ENCODE measurements at regions not wholly inside any gene's neighbourhood (a gene's known extent, or its start where the extent isn't known, plus 50 kb on each side); places are given as distances from the start of the nearest gene placed in this dataset.

DNA sequence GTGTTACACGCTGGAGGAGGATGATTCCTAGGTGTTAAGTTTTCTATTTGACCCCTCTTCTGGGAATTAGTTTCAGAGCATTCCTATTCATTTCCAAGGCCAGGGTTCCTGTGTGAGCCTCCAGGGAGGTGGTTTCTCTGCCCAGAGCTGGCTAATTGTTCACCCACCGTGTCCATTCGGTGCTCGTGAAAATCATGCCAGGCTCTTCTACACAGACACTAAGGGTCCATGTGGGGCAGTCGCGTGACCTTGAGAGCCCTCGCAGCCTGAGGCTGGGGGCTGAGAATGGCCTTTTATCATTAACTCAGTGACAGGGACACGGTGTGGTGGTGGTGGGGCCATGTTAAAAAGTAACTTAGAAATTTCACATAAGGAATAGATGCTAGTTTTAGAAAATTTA lies 83.7 kb downstream of the EMX2 start (continued):
- no peak for TF ChIP-seq SMC3 (IDR thresholded peaks at IDR 0.05; ENCODE audit: borderline replicate concordance, low read length)
- TF ChIP-seq, protein P1, sequence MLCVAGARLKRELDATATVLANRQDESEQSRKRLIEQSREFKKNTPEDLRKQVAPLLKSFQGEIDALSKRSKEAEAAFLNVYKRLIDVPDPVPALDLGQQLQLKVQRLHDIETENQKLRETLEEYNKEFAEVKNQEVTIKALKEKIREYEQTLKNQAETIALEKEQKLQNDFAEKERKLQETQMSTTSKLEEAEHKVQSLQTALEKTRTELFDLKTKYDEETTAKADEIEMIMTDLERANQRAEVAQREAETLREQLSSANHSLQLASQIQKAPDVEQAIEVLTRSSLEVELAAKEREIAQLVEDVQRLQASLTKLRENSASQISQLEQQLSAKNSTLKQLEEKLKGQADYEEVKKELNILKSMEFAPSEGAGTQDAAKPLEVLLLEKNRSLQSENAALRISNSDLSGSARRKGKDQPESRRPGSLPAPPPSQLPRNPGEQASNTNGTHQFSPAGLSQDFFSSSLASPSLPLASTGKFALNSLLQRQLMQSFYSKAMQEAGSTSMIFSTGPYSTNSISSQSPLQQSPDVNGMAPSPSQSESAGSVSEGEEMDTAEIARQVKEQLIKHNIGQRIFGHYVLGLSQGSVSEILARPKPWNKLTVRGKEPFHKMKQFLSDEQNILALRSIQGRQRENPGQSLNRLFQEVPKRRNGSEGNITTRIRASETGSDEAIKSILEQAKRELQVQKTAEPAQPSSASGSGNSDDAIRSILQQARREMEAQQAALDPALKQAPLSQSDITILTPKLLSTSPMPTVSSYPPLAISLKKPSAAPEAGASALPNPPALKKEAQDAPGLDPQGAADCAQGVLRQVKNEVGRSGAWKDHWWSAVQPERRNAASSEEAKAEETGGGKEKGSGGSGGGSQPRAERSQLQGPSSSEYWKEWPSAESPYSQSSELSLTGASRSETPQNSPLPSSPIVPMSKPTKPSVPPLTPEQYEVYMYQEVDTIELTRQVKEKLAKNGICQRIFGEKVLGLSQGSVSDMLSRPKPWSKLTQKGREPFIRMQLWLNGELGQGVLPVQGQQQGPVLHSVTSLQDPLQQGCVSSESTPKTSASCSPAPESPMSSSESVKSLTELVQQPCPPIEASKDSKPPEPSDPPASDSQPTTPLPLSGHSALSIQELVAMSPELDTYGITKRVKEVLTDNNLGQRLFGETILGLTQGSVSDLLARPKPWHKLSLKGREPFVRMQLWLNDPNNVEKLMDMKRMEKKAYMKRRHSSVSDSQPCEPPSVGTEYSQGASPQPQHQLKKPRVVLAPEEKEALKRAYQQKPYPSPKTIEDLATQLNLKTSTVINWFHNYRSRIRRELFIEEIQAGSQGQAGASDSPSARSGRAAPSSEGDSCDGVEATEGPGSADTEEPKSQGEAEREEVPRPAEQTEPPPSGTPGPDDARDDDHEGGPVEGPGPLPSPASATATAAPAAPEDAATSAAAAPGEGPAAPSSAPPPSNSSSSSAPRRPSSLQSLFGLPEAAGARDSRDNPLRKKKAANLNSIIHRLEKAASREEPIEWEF (IDR thresholded peaks at IDR 0.05; ENCODE audit: insufficient replicate concordance, low read depth, low read length): no peak

DNA sequence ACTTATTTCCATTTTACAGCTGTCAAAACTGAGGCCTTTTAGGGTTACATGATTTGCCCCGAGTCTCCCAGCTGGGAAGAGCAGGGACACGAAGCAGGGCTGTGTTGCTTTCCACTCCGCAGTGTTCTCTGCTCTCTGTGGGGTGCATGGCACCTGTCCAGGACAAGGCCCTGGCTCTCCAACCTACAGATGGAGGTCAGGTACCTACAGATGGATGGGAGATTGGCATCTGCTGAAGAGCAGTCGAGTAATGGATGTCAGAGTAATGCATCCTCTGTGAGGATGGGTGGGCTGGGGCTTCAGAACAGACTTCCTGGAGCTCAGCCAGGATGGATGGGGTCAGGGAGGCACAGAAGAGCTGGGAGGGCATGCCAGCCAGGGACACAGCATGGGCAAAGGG lies 85.0 kb downstream of the EMX2 start:
- SMC1A ChIA-PET (ENCODE audit: uncharacterized antibody, unreplicated experiment): interaction anchor here (1.1 to 4.7 kb wide), 5 partner anchors 9 to 89 kb away, joined by 3 to 44 read pairs (median 4); no protein-coding TSS in a partner anchor
- H3K36me3 ChIP-seq (ENCODE audit: control insufficient read depth in 2 of 2, insufficient read depth in 2 of 2, low read length in 1 of 2): no peaks in the 10 kb centered on the region
- no peak overlapping the region for H2AFZ ChIP-seq (ENCODE audit: control insufficient read depth, low read depth, low read length)
- intact Hi-C loops (cut with micrococcal nuclease; ENCODE audit: unreplicated experiment) (no loop called here), in situ Hi-C loops (cut with MboI) (no loop called here)
- CTCF ChIA-PET: interaction anchor here (1.0 to 2.0 kb wide), 6 partner anchors 9 to 479 kb away, joined by 3 to 6 read pairs (median 4); no protein-coding TSS in a partner anchor
- no peaks in the 10 kb centered on the region for H4K20me1 ChIP-seq (ENCODE audit: control insufficient read depth, insufficient read depth)
- BruUV-seq (replicated peaks): no TSS peak
- POLR2A ChIA-PET: no interaction called here
- H3K4me1 ChIP-seq (ENCODE audit: control insufficient read depth, insufficient read depth, low read length): no peaks in the 10 kb centered on the region
- WGBS (ENCODE audit: insufficient coverage, insufficient replicate concordance, low lambda C conversion rate, missing lambda C conversion rate): 21% methylated on average over 4 of the region's 4 CpGs
- H3K4me2 ChIP-seq (ENCODE audit: control insufficient read depth, insufficient read depth): no peak overlapping the region
- FAIRE-seq (no peak), DNase-seq (ENCODE audit: low read depth, low spot score) (no peak), ATAC-seq (no peak)
- H3K79me2 ChIP-seq (ENCODE audit: control insufficient read depth, insufficient read depth, low read length): no peaks in the 10 kb centered on the region
- no peaks in the 10 kb centered on the region for H3K27me3 ChIP-seq (replicated peaks in 1 of 2; ENCODE audit: control insufficient read depth in 2 of 2, insufficient read depth in 2 of 2, low read length in 1 of 2)
- no peak overlapping the region for H3K27ac ChIP-seq (ENCODE audit: control insufficient read depth, insufficient read depth)
- H3K9me3 ChIP-seq (replicated peaks; ENCODE audit: control insufficient read depth, insufficient read depth, low read length): no peaks in the 10 kb centered on the region; the same call in 1 of the 3 replicates
- no peak overlapping the region for H3K4me3 ChIP-seq
- RAD21 ChIA-PET (ENCODE audit: unreplicated experiment): interaction anchor here (1.0 kb wide), 1 partner anchor 26 kb away, joined by 3 read pairs; no protein-coding TSS in a partner anchor
- no peak overlapping the region for H3K9ac ChIP-seq (ENCODE audit: control insufficient read depth, insufficient read depth, low read length)
- TF ChIP-seq, protein P2, sequence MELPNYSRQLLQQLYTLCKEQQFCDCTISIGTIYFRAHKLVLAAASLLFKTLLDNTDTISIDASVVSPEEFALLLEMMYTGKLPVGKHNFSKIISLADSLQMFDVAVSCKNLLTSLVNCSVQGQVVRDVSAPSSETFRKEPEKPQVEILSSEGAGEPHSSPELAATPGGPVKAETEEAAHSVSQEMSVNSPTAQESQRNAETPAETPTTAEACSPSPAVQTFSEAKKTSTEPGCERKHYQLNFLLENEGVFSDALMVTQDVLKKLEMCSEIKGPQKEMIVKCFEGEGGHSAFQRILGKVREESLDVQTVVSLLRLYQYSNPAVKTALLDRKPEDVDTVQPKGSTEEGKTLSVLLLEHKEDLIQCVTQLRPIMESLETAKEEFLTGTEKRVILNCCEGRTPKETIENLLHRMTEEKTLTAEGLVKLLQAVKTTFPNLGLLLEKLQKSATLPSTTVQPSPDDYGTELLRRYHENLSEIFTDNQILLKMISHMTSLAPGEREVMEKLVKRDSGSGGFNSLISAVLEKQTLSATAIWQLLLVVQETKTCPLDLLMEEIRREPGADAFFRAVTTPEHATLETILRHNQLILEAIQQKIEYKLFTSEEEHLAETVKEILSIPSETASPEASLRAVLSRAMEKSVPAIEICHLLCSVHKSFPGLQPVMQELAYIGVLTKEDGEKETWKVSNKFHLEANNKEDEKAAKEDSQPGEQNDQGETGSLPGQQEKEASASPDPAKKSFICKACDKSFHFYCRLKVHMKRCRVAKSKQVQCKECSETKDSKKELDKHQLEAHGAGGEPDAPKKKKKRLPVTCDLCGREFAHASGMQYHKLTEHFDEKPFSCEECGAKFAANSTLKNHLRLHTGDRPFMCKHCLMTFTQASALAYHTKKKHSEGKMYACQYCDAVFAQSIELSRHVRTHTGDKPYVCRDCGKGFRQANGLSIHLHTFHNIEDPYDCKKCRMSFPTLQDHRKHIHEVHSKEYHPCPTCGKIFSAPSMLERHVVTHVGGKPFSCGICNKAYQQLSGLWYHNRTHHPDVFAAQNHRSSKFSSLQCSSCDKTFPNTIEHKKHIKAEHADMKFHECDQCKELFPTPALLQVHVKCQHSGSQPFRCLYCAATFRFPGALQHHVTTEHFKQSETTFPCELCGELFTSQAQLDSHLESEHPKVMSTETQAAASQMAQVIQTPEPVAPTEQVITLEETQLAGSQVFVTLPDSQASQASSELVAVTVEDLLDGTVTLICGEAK (IDR thresholded peaks at IDR 0.05; ENCODE audit: borderline replicate concordance): no peak
- TF ChIP-seq RBBP5 (conservative IDR thresholded peaks at IDR 0.05): no peak
- no peak for TF ChIP-seq EZH2 (IDR thresholded peaks at IDR 0.05; ENCODE audit: borderline replicate concordance, control insufficient read depth, low read depth, low read length)
- no peak for TF ChIP-seq POLR2AphosphoS5 (IDR thresholded peaks at IDR 0.05; ENCODE audit: low read length)
- no peak for TF ChIP-seq EP300 (IDR thresholded peaks at IDR 0.05; ENCODE audit: borderline replicate concordance in 1 of 2, control insufficient read depth in 1 of 2, low read depth in 2 of 2, low read length in 2 of 2)
- no peak for TF ChIP-seq MXI1 (IDR thresholded peaks at IDR 0.05; ENCODE audit: low read depth, low read length)
- TF ChIP-seq EED (IDR thresholded peaks at IDR 0.05; ENCODE audit: low read depth): no peak
- no peak for TF ChIP-seq CREB1 (IDR thresholded peaks at IDR 0.05; ENCODE audit: low read depth)
- no peak for TF ChIP-seq BCL11A (IDR thresholded peaks at IDR 0.05; ENCODE audit: low read depth, low read length)
- TF ChIP-seq ZNF24 (IDR thresholded peaks at IDR 0.05): no peak
- no peak for TF ChIP-seq SPI1 (IDR thresholded peaks at IDR 0.05; ENCODE audit: borderline replicate concordance, insufficient read depth, low read depth, low read length)

All from GM12878 (cell line).